K562 (cell line): ENCODE measurements at regions not wholly inside any gene's neighbourhood (a gene's known extent, or its start where the extent isn't known, plus 50 kb on each side); places are given as distances from the start of the nearest gene placed in this dataset.

Experiments used
- ATAC-seq: fragments of 200-7000 bp; cut with Tn5 transposase; 3 replicates; pipeline ENCODE4 v1.9.1; 2020; ENCODE audit warnings: moderate library complexity
- BruUV-seq: library from RNA; stranded (reverse); fragments of 400-500 nt; replicated peaks from 2 replicates; lab custom pipeline; 2021; lab: Mats Ljungman, UMichigan
- CTCF ChIA-PET: fragments of 300-600 bp; formaldehyde crosslinking; extraction: SDS; loops from one replicate; lab custom pipeline; 2021; ENCODE audit warnings: low intra/inter-chr PET ratio; lab: Yijun Ruan, JAX
- POLR2A ChIA-PET: fragments of 300-600, 350-650 bp; sonication (Branson Sonifier 250); formaldehyde crosslinking; extraction: SDS; loops from one replicate; lab custom pipeline; 2021; ENCODE audit warnings: antibody characterized with exemption, inconsistent platforms; lab: Yijun Ruan, JAX
- DNase-seq, 4 experiments: peaks; one replicate each; pipeline versions ENCODE4 v3.0.0 to v3.0.0-alpha.2; 2011 to 2018; ENCODE audit warnings: low spot score in 3 of 4, mixed read lengths in 3 of 4; ENCODE audit errors: extremely low read depth in 1 of 4
- FAIRE-seq: peaks from 2 replicates; lab custom pipeline; 2011; peaks lifted over from hg19 to GRCh38; lab: Jason Lieb, UNC
- H2AFZ ChIP-seq: 2 replicates; pipeline ENCODE4 v1.6.0; 2011; ENCODE audit warnings: low read depth, low read length, control low read depth, inconsistent platforms
- H3K27ac ChIP-seq: fragments of 200-600 bp; 3 replicates; pipeline ENCODE4 v1.8.0; 2011; ENCODE audit warnings: low read depth, mild to moderate bottlenecking, control low read depth, inconsistent platforms, low read length, moderate library complexity, mixed read lengths; ENCODE audit errors: extremely low read depth
- H3K27me3 ChIP-seq, 2 experiments: fragments of 300-600 bp in 1 of 2; 2 replicates in 1 of 2; 3 replicates in 1 of 2; pipeline versions ENCODE4 v1.6.0 to v1.8.0; 2011; ENCODE audit warnings: inconsistent platforms in 2 of 2, low read length in 2 of 2, mild to moderate bottlenecking in 1 of 2, mixed read lengths in 1 of 2, moderate library complexity in 1 of 2; ENCODE audit not compliant: control insufficient read depth in 2 of 2, insufficient read depth in 2 of 2
- H3K36me3 ChIP-seq: fragments of 300-600 bp; 3 replicates; pipeline ENCODE4 v1.8.0; 2011; ENCODE audit warnings: mild to moderate bottlenecking, low read length, inconsistent platforms; ENCODE audit not compliant: control insufficient read depth, insufficient read depth
- H3K4me1 ChIP-seq, 2 experiments: fragments of 200-600 bp in 1 of 2; replicated peaks in 1 of 2; 2 replicates in 1 of 2; 3 replicates in 1 of 2; pipeline versions ENCODE4 v1.5.1 to v1.8.0; 2011; ENCODE audit warnings: inconsistent platforms in 2 of 2, low read length in 2 of 2, mild to moderate bottlenecking in 1 of 2, mixed read lengths in 1 of 2, moderate library complexity in 1 of 2; ENCODE audit not compliant: control insufficient read depth in 2 of 2, insufficient read depth in 2 of 2
- H3K4me2 ChIP-seq: 2 replicates; pipeline ENCODE4 v1.6.1; 2011; ENCODE audit warnings: low read length, control low read depth, inconsistent platforms, mixed read lengths; ENCODE audit not compliant: insufficient read depth
- H3K4me3 ChIP-seq: fragments of 200-600 bp; sonication (generic), shearing (Covaris generic); 2 replicates; pipeline ENCODE4 v1.5.1; 2016; ENCODE audit warnings: control low read depth, inconsistent platforms
- H3K79me2 ChIP-seq: fragments of 200-600 bp; 3 replicates; pipeline ENCODE4 v1.8.0; 2011; ENCODE audit warnings: low read length, inconsistent platforms; ENCODE audit not compliant: control insufficient read depth, insufficient read depth
- H3K9ac ChIP-seq, 2 experiments: 2 replicates each; pipeline versions ENCODE4 v1.6.0 to v1.6.1; 2011; ENCODE audit warnings: low read depth in 2 of 2, low read length in 2 of 2, control low read depth in 1 of 2, inconsistent platforms in 1 of 2, mild to moderate bottlenecking in 1 of 2, mixed read lengths in 1 of 2; ENCODE audit not compliant: insufficient read depth in 1 of 2
- H3K9me1 ChIP-seq: one replicate; pipeline ENCODE4 v1.6.0; 2011; ENCODE audit warnings: inconsistent platforms, mild to moderate bottlenecking, low read length, moderate library complexity; ENCODE audit not compliant: control insufficient read depth, insufficient read depth
- H3K9me3 ChIP-seq: replicated peaks from 2 replicates; pipeline ENCODE4 v1.5.1; 2011; ENCODE audit warnings: low read depth, low read length, inconsistent platforms; ENCODE audit not compliant: control insufficient read depth, insufficient read depth
- H4K20me1 ChIP-seq: replicated peaks from 2 replicates; pipeline ENCODE4 v1.6.1; 2011; ENCODE audit warnings: low read length, inconsistent platforms, mixed read lengths; ENCODE audit not compliant: control insufficient read depth, insufficient read depth
- ARNT ChIP-seq, 2 experiments: fragments of 450-650 bp; IDR thresholded peaks; 2 replicates each; pipeline ENCODE4 v1.6.1; 2016; ENCODE audit warnings: mild to moderate bottlenecking in 1 of 2
- BCL6 ChIP-seq: fragments of 250-450 bp; sonication (Bioruptor Pico); IDR thresholded peaks from 2 replicates; pipeline ENCODE4 v1.4.0; 2020
- BCOR ChIP-seq: fragments of 450-650 bp; IDR thresholded peaks from 2 replicates; pipeline ENCODE4 v1.6.1; 2016
- CCNT2 ChIP-seq: IDR thresholded peaks from 2 replicates; pipeline ENCODE4 v1.6.1; 2011; ENCODE audit warnings: borderline replicate concordance, low read depth, mild to moderate bottlenecking, moderate library complexity, mixed read lengths, low read length; ENCODE audit not compliant: insufficient read length; ENCODE audit errors: extremely low read depth
- FOSL1 ChIP-seq: fragments of 200-800 bp; sonication (Bioruptor generic); conservative IDR thresholded peaks from 2 replicates; pipeline ENCODE4 v1.6.1; 2016; ENCODE audit warnings: missing genetic modification characterization, missing compliant biosample characterization
- HINFP ChIP-seq: fragments of 450-650 bp; conservative IDR thresholded peaks from 2 replicates; pipeline ENCODE4 v1.6.1; 2016; ENCODE audit warnings: missing genetic modification characterization, low read depth, mild to moderate bottlenecking, control low read depth, missing compliant biosample characterization
- ILK ChIP-seq: fragments of 450-650 bp; IDR thresholded peaks from 2 replicates; pipeline ENCODE4 v1.6.1; 2016; ENCODE audit warnings: missing genetic modification characterization, low read depth, mild to moderate bottlenecking, missing compliant biosample characterization, moderate library complexity, borderline replicate concordance
- NEUROD1 ChIP-seq: fragments of 150-350 bp; IDR thresholded peaks from 2 replicates; pipeline ENCODE4 v1.6.1; 2014; ENCODE audit warnings: borderline replicate concordance, low read length, low read depth; ENCODE audit not compliant: partially characterized antibody
- POLR3G ChIP-seq: IDR thresholded peaks from 2 replicates; pipeline ENCODE4 v1.6.1; 2011; ENCODE audit not compliant: insufficient read length, insufficient replicate concordance; ENCODE audit errors: extremely low read depth
- RFX1 ChIP-seq: fragments of 450-650 bp; IDR thresholded peaks from 2 replicates; pipeline ENCODE4 v1.6.1; 2016; ENCODE audit warnings: mild to moderate bottlenecking, moderate library complexity
- SFPQ ChIP-seq: fragments of 200-400 bp; formaldehyde crosslinking; IDR thresholded peaks from 2 replicates; pipeline ENCODE4 v1.6.1; 2017; ENCODE audit warnings: mild to moderate bottlenecking, low read depth, low read length, moderate library complexity
- WGBS: fragments of 100-300 bp; shearing (Covaris generic); methylation state at CpG from one replicate; pipeline ENCODE4 v1.1.6; 2016; ENCODE audit warnings: low coverage, mixed read lengths; ENCODE audit not compliant: insufficient coverage; ENCODE audit errors: missing lambda C conversion rate; 5-methylcytosine and 5-hydroxymethylcytosine counted together
- in situ Hi-C: fragments of 300-500 bp; cut with MboI; formaldehyde crosslinking; loops from 4 replicates; pipeline ENCODE4 v1.15.0; 2018; ENCODE audit warnings: inconsistent platforms, mixed read lengths
- intact Hi-C: fragments of 100-400 bp; cut with micrococcal nuclease; formaldehyde crosslinking; loops from 2 replicates; pipeline ENCODE4 v1.14.2; 2022
- TF ChIP-seq, protein P1 (sequence below): sonication (generic); formaldehyde crosslinking; IDR thresholded peaks from 2 replicates; pipeline ENCODE4 v1.8.0; 2022; ENCODE audit warnings: missing genetic modification reagents, mild to moderate bottlenecking, borderline replicate concordance
- TF ChIP-seq, protein P2 (sequence below), 2 experiments: fragments of 450-650 bp in 1 of 2; sonication (generic) in 1 of 2; formaldehyde crosslinking in 1 of 2; IDR thresholded peaks in 1 of 2; conservative IDR thresholded peaks in 1 of 2; 2 replicates each; pipeline versions ENCODE4 v1.6.1 to v1.8.1; 2016 to 2023; ENCODE audit warnings: mild to moderate bottlenecking in 2 of 2, moderate library complexity in 2 of 2, inconsistent platforms in 1 of 2, missing genetic modification reagents in 1 of 2
- TF ChIP-seq, protein P3 (sequence below), 2 experiments: fragments of 450-650 bp in 1 of 2; sonication (generic) in 1 of 2; formaldehyde crosslinking; conservative IDR thresholded peaks; 2 replicates each; pipeline versions ENCODE4 v1.4.0 to v1.8.1; 2020 to 2022; ENCODE audit warnings: mild to moderate bottlenecking in 1 of 2, missing genetic modification reagents in 1 of 2

GRCh38 chr11:29446132-29446531, 570.7 kb downstream of the KCNA4 start:
- in situ Hi-C loops (no loop called here), intact Hi-C loops (no loop called here)
- no peak for ATAC-seq
- no peak for FAIRE-seq
- Histone ChIP-seq H3K9me3 (no peaks in the 10 kb centered on the region), H3K9ac (no peak overlapping the region), H3K9me1 (no peaks in the 10 kb centered on the region), H3K36me3 (no peaks in the 10 kb centered on the region), H3K4me3 (no peak overlapping the region), H3K4me1 (no peaks in the 10 kb centered on the region), H4K20me1 (no peaks in the 10 kb centered on the region), H3K4me2 (no peak overlapping the region), H2AFZ (no peak overlapping the region), H3K27ac (no peak overlapping the region), H3K79me2 (no peaks in the 10 kb centered on the region), H3K27me3 (no peaks in the 10 kb centered on the region)
- BruUV-seq = no TSS peak
- ChIA-PET CTCF (no interaction called here), POLR2A (no interaction called here)
- 0% methylated on average over 7 of the region's 7 CpGs for WGBS
- TF ChIP-seq, protein P1, sequence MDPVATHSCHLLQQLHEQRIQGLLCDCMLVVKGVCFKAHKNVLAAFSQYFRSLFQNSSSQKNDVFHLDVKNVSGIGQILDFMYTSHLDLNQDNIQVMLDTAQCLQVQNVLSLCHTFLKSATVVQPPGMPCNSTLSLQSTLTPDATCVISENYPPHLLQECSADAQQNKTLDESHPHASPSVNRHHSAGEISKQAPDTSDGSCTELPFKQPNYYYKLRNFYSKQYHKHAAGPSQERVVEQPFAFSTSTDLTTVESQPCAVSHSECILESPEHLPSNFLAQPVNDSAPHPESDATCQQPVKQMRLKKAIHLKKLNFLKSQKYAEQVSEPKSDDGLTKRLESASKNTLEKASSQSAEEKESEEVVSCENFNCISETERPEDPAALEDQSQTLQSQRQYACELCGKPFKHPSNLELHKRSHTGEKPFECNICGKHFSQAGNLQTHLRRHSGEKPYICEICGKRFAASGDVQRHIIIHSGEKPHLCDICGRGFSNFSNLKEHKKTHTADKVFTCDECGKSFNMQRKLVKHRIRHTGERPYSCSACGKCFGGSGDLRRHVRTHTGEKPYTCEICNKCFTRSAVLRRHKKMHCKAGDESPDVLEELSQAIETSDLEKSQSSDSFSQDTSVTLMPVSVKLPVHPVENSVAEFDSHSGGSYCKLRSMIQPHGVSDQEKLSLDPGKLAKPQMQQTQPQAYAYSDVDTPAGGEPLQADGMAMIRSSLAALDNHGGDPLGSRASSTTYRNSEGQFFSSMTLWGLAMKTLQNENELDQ (CRISPR knock-in tag) = no peak
- TF ChIP-seq BCOR = no peak
- TF ChIP-seq ILK (tag) = no peak
- no peak for TF ChIP-seq POLR3G
- TF ChIP-seq, protein P2, sequence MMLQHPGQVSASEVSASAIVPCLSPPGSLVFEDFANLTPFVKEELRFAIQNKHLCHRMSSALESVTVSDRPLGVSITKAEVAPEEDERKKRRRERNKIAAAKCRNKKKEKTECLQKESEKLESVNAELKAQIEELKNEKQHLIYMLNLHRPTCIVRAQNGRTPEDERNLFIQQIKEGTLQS (IDR thresholded peaks at IDR 0.05) = no peak
- TF ChIP-seq, protein P2 (CRISPR knock-in tag; conservative IDR thresholded peaks at IDR 0.05) = no peak
- TF ChIP-seq HINFP = no peak
- TF ChIP-seq CCNT2 = no peak
- no peak for TF ChIP-seq FOSL1 (tag)
- no peak for TF ChIP-seq RFX1
- TF ChIP-seq BCL6 (CRISPR knock-in tag) = no peak
- TF ChIP-seq, protein P3, sequence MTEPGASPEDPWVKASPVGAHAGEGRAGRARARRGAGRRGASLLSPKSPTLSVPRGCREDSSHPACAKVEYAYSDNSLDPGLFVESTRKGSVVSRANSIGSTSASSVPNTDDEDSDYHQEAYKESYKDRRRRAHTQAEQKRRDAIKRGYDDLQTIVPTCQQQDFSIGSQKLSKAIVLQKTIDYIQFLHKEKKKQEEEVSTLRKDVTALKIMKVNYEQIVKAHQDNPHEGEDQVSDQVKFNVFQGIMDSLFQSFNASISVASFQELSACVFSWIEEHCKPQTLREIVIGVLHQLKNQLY (CRISPR knock-in tag; conservative IDR thresholded peaks at IDR 0.05) = no peak
- TF ChIP-seq ARNT (IDR thresholded peaks at IDR 0.05) = no peak
- TF ChIP-seq SFPQ = no peak
- no peak for TF ChIP-seq NEUROD1
- no peak for DNase-seq
